ENCODE measurements at regions not wholly inside any gene's neighbourhood (a gene's known extent, or its start where the extent isn't known, plus 50 kb on each side); places are given as distances from the start of the nearest gene placed in this dataset.

- DNase-seq (ENCODE audit: low read depth, low spot score): no peak
Measured at GRCh38 chr11:25970726-25971508, 361.0 kb upstream of the ANO3 start.

DNA sequence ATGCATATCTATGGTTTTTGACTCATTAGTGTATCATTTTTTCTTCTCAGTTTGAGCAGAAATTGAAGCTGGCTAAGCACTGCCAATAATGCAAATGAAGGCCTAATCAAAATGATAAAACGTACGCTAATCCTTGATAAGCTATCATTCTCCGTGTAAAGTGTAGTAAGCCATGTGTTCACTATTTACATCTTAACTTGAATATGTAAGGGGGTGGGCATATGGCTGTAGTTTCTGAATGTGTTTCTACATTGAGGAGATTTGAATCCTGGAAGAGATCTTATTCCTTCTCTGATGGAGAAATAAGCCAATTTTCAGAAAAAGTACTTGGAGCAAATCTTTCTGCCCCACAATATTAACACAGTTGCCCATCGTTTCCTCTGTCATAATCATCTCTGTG lies 351.8 kb upstream of the ANO3 start:
- no peak for DNase-seq (ENCODE audit: low read depth, low spot score)

DNA sequence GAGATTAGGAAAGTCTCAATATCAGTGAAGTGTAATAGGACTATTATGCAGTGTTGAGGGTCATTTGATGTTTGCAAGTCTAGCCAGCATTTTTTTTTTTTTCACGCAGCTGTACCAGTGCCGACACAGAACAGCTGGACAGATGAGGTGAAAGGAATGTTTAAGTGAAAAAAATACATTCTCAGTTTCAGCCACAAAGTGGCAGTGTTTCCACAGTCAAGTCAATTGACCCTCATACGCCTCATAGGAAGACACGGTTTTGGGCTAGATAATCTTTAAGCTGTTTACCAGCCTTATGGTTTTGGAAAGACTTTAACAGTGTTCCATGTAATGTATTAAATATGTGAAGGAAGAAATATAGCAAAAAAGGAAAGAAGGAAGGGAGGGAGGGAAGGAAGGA lies 349.9 kb upstream of the ANO3 start:
- DNase-seq (ENCODE audit: low read depth, low spot score): peak; percentile 35

GRCh38 chr11:25983280-25983679 lies 348.6 kb upstream of the ANO3 start:
- DNase-seq (ENCODE audit: low read depth, low spot score): no peak

GRCh38 chr11:25988178-25988577 lies 343.8 kb upstream of the ANO3 start:
- no peak for DNase-seq (ENCODE audit: low read depth, low spot score)

DNA sequence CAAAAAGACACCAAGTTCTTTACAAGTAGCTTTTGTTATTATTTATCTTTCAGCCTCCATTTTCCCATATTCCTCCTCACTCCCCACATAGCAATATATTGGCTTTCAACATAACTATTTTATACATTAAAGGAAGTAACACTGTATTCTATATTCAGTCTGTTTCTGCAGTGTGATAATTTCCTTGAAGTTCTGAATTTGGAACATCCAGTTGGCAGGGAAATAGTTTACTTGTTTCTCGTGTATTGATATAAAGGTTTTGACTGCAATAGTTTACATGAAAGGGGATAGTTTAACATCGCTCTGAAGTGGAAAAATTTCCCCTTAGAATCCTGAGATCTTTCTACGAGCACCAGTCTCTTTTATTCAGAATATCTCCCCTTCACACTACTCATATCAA lies 341.5 kb upstream of the ANO3 start:
- DNase-seq (ENCODE audit: low read depth, low spot score): no peak

GRCh38 chr11:25991476-25991875 lies 340.5 kb upstream of the ANO3 start:
- DNase-seq (ENCODE audit: low read depth, low spot score): no peak

GRCh38 chr11:25992294-25992693 lies 339.6 kb upstream of the ANO3 start:
- DNase-seq (ENCODE audit: low read depth, low spot score): no peak

GRCh38 chr11:25993016-25993415 lies 338.9 kb upstream of the ANO3 start:
- DNase-seq (ENCODE audit: low read depth, low spot score): no peak

- peak; percentile 28 for DNase-seq (ENCODE audit: low read depth, low spot score)
Measured at GRCh38 chr11:26011474-26011873, 320.5 kb upstream of the ANO3 start.

DNA sequence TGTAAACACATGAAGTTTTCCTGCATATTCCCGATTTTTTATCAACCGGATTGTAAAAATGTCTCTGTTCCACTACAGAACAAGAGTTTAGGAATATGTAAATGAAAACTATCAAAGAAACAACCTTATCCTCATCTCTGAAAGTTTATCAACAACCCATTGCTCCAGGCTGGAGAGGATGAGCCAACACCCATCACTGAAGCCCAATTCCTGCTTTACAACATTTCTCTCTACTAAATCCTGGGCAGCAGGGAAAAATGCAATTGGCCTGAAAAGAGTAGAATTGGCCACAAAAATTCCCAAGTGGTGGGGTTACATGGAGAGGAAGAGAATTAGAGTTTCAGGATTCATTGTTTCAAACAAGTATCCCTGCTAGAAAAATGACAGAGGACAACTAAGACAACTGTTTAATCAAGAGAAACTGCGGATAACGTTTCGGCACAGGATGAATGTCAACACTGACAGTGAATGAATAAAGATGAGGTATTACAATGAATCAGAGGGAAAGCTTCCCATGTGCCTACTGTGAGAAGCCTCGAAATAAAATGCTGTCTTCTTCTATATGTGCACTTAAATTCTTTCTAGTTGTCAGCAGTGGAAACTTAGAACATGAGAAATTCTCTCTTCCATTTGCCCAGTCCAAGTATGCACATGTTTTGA lies 317.3 kb upstream of the ANO3 start:
- DNase-seq (ENCODE audit: low read depth, low spot score): no peak

GRCh38 chr11:26017322-26017860 lies 314.5 kb upstream of the ANO3 start:
- DNase-seq (ENCODE audit: low read depth, low spot score): no peak

GRCh38 chr11:26017903-26018302 lies 314.0 kb upstream of the ANO3 start:
- DNase-seq (ENCODE audit: low read depth, low spot score): no peak

DNA sequence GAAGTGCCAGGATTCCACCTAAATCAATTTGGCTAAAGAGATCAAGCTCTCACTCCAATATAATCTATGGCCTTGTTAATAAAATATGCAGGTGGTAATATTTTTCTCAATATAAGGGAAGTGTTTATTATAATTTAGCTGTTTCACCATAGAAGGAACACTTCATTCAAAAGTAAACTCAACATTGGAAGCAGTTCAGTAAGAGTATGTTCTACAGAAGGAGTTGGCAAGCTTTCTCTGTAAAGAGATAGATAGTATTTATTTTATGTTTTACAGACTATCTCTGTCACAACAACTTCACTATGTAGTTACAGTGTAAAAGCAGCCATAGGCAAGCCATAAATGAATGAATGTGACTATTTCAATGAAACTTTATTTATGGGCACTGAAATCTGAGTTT lies 313.6 kb upstream of the ANO3 start:
- no peak for DNase-seq (ENCODE audit: low read depth, low spot score)

DNA sequence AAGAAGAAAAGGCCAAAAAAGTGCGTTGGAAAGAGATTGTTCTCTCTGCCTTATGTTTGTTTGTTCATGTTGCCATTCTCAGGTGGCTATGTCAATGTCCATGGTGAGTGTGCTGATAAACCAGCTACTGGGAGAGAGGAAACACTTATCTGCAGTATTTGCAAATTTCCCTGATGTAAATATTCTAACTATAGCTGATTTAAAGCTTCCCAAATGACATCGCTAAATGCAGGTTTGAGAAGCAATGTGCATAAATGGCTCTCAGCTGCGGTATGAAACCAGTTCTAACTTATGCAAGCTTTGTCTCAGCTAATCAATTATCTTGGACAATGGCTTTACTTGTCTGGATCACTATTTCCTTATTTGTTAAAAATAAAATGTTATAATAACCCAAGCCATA lies 312.5 kb upstream of the ANO3 start:
- no peak for DNase-seq (ENCODE audit: low read depth, low spot score)

- no peak for DNase-seq (ENCODE audit: low read depth, low spot score)
Measured at GRCh38 chr11:26021017-26021416, 310.9 kb upstream of the ANO3 start.

- DNase-seq (ENCODE audit: low read depth, low spot score): no peak
Measured at GRCh38 chr11:26023057-26023456, 308.9 kb upstream of the ANO3 start.

GRCh38 chr11:26025676-26026075 lies 306.3 kb upstream of the ANO3 start:
- no peak for DNase-seq (ENCODE audit: low read depth, low spot score)

- DNase-seq (ENCODE audit: low read depth, low spot score): no peak
Measured at GRCh38 chr11:26026078-26026477, 305.9 kb upstream of the ANO3 start.

DNA sequence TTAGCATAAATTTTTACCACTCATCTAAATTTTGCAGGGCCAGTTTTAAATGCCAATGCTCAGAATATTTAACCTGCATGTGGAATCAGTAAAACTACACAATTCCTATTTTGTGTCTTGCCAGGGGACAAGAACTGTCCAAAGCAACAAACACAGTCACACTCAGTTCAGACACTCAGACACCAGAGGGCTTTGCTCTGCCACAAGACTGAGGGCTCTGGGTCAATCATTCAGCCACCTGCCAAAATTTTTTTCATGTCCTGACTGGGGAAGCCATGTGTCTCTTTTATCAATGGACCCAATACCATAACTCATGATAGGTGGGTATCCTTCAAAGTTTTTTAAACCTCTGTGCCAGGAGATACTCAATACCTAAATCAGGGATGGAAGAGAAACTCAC lies 304.0 kb upstream of the ANO3 start:
- no peak for DNase-seq (ENCODE audit: low read depth, low spot score)

DNA sequence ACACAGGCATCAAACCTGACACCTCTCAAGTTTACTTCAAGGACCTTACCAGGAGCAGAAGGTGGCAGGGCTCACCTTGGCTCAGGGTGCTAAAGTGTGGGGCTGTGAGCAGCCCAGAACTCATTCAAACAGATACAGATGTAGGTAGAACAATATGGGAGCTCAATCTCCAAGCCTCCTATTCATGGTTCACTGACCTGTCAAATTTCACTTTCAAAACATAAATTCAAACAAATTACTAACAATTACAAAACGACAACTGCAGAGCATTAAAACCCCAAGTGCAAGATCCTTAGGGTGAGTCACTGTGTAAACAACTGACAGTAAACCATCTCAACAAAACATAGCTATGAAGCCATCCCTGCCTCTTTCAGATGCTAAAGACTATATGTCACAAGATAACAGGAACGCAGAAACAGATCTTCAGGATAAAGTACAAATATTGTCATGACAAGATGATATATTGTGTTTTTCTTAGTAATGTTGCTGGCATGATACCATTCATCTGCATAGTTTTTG lies 303.5 kb upstream of the ANO3 start:
- DNase-seq (ENCODE audit: low read depth, low spot score): no peak

DNA sequence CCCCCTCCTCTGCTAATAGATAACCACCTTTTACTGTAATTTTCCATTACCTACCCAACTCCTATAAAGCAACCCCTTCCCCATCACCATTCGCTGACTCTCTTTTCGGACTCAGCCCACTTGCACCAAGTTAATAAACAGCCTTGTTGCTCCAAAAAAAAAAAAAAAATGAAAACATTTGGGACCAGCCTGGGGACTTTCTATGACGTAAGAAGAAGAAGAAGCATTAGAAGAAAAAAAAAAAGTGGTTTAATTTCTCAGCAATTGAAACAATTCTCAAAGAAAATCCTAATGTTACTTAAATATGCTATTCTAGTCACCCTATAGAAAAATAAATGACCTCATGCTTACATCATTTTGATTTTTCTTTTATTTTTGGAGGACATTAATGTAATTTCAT lies 301.5 kb upstream of the ANO3 start:
- no peak for DNase-seq (ENCODE audit: low read depth, low spot score)

DNA sequence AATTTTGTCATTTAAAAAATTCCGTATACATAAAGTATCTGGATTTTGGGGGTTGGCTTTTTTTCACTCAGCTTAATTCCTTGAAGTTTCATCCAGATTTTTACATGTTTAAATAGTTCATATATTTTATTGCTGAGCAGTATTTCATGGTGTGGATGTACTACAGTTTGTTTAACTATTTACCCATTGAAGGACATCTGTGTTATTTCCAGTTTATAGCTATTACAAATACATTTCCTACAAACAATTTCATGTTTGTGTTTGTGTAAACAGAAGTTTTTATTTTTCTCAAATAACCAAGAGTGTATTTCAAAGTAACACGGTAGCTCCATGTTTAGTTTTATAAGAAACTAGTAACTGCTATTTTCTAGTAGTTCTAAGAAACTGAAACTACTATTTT lies 299.7 kb upstream of the ANO3 start:
- DNase-seq (ENCODE audit: low read depth, low spot score): no peak

All from iPS DF 19.7 (cell line).